ENCODE measurements at regions not wholly inside any gene's neighbourhood (a gene's known extent, or its start where the extent isn't known, plus 50 kb on each side); places are given as distances from the start of the nearest gene placed in this dataset.
"Not testable (repeated sequence)": the region's sequence is repeated elsewhere in the genome, so short reads cannot be mapped to it uniquely, and the experiment has no call there.

GRCh38 chr3:73266558-73266957 is 205.1 kb downstream of the EBLN2 start:
- BruUV-seq (replicated peaks); H3K4ac ChIP-seq (ENCODE audit: low read depth, low read length); H3K23ac ChIP-seq (ENCODE audit: low read depth, low read length); H3K9me3 ChIP-seq (ENCODE audit: control insufficient read depth, insufficient read depth, low read length); H4K8ac ChIP-seq (ENCODE audit: low read depth in 2 of 2, low read length in 2 of 2); intact Hi-C loops (cut with micrococcal nuclease); H2AFZ ChIP-seq (replicated peaks; ENCODE audit: low read length, poor library complexity); POLR2A ChIA-PET (ENCODE audit: unreplicated experiment); H3K4me1 ChIP-seq (ENCODE audit: control insufficient read depth, insufficient read depth, low read length); H2AK5ac ChIP-seq (ENCODE audit: low read depth, low read length); H3K79me1 ChIP-seq (ENCODE audit: low read depth in 1 of 2, low read length in 2 of 2); H3K18ac ChIP-seq (ENCODE audit: low read depth, low read length); H2BK20ac ChIP-seq (ENCODE audit: low read depth, low read length); DNase-seq; dilution Hi-C loops (cut with HindIII; ENCODE audit: low sequenced_read_pairs, unreplicated experiment); H3K4me2 ChIP-seq (ENCODE audit: low read depth, low read length); H3K56ac ChIP-seq (ENCODE audit: extremely low read depth, insufficient read depth, low read length); H4K5ac ChIP-seq (ENCODE audit: low read depth, low read length); H4K91ac ChIP-seq (ENCODE audit: insufficient read depth, low read depth, low read length); H4K20me1 ChIP-seq (ENCODE audit: insufficient read depth, low read length); H3K9ac ChIP-seq (ENCODE audit: low read depth, low read length); H3K36me3 ChIP-seq (ENCODE audit: control insufficient read depth, insufficient read depth, low read length); H3K27me3 ChIP-seq (ENCODE audit: control insufficient read depth, insufficient read depth, low read length); H3K14ac ChIP-seq (replicated peaks; ENCODE audit: low read depth, low read length); H2AK9ac ChIP-seq (replicated peaks; ENCODE audit: low read depth, low read length, poor library complexity); H3K9me1 ChIP-seq (ENCODE audit: insufficient read depth, low read length); H2BK15ac ChIP-seq (ENCODE audit: low read depth, low read length); ATAC-seq (ENCODE audit: low read depth); H2BK5ac ChIP-seq (ENCODE audit: low read depth, low read length, poor library complexity, severe bottlenecking); H3K27ac ChIP-seq (ENCODE audit: insufficient read depth, low read length); H2BK120ac ChIP-seq (ENCODE audit: low read depth, low read length); H3K4me3 ChIP-seq (ENCODE audit: insufficient read depth, low read depth, low read length): not testable (repeated sequence)
- CTCF ChIA-PET: interaction anchor here (0.6 kb wide), 1 partner anchor 17 kb away, joined by 3 read pairs; no protein-coding TSS in a partner anchor
- in situ Hi-C loops (cut with MboI; ENCODE audit: low sequenced_read_pairs): loop anchor here (25.0 kb wide), 1 partner anchor 96 kb away; no protein-coding TSS in a partner anchor
- WGBS, 2 experiments (ENCODE audit: extremely low coverage in 2 of 2, insufficient read length in 1 of 2): no CpG with 5 or more reads among the region's 1 CpG

- H3K9ac ChIP-seq (ENCODE audit: low read depth, low read length); H3K9me3 ChIP-seq (ENCODE audit: control insufficient read depth, insufficient read depth, low read length); CTCF ChIA-PET; H4K5ac ChIP-seq (ENCODE audit: low read depth, low read length); DNase-seq; H3K9me1 ChIP-seq (ENCODE audit: insufficient read depth, low read length); H3K27ac ChIP-seq (ENCODE audit: insufficient read depth, low read length); dilution Hi-C loops (cut with HindIII; ENCODE audit: low sequenced_read_pairs, unreplicated experiment); H2AK9ac ChIP-seq (replicated peaks; ENCODE audit: low read depth, low read length, poor library complexity); H3K4ac ChIP-seq (ENCODE audit: low read depth, low read length); H3K4me2 ChIP-seq (ENCODE audit: low read depth, low read length); H3K4me3 ChIP-seq (ENCODE audit: insufficient read depth, low read depth, low read length); H3K23ac ChIP-seq (ENCODE audit: low read depth, low read length); H4K8ac ChIP-seq (ENCODE audit: low read depth in 2 of 2, low read length in 2 of 2); H3K79me1 ChIP-seq (ENCODE audit: low read depth in 1 of 2, low read length in 2 of 2); intact Hi-C loops (cut with micrococcal nuclease); BruUV-seq (replicated peaks); H2AFZ ChIP-seq (replicated peaks; ENCODE audit: low read length, poor library complexity); H3K18ac ChIP-seq (ENCODE audit: low read depth, low read length); H2AK5ac ChIP-seq (ENCODE audit: low read depth, low read length); H2BK120ac ChIP-seq (ENCODE audit: low read depth, low read length); H3K4me1 ChIP-seq (ENCODE audit: control insufficient read depth, insufficient read depth, low read length); H4K91ac ChIP-seq (ENCODE audit: insufficient read depth, low read depth, low read length); H3K27me3 ChIP-seq (ENCODE audit: control insufficient read depth, insufficient read depth, low read length); H2BK20ac ChIP-seq (ENCODE audit: low read depth, low read length); POLR2A ChIA-PET (ENCODE audit: unreplicated experiment); H3K14ac ChIP-seq (replicated peaks; ENCODE audit: low read depth, low read length); H2BK5ac ChIP-seq (ENCODE audit: low read depth, low read length, poor library complexity, severe bottlenecking); H3K36me3 ChIP-seq (ENCODE audit: control insufficient read depth, insufficient read depth, low read length); H3K56ac ChIP-seq (ENCODE audit: extremely low read depth, insufficient read depth, low read length); H2BK15ac ChIP-seq (ENCODE audit: low read depth, low read length); ATAC-seq (ENCODE audit: low read depth); H4K20me1 ChIP-seq (ENCODE audit: insufficient read depth, low read length): not testable (repeated sequence)
- in situ Hi-C loops (cut with MboI; ENCODE audit: low sequenced_read_pairs): loop anchor here (25.0 kb wide), 1 partner anchor 93 kb away; no protein-coding TSS in a partner anchor
- no CpG with 5 or more reads among the region's 25 CpGs for WGBS, 2 experiments (ENCODE audit: extremely low coverage in 2 of 2, insufficient read length in 1 of 2)
Observed at GRCh38 chr3:73269126-73269525, 207.7 kb downstream of the EBLN2 start.
